ENCODE measurements at regions not wholly inside any gene's neighbourhood (a gene's known extent, or its start where the extent isn't known, plus 50 kb on each side); places are given as distances from the start of the nearest gene placed in this dataset.

GRCh38 chr13:105343134-105343806 lies 1192.2 kb downstream of the EFNB2 start:
- Mint-ChIP-seq H3K36me3 (no peaks in the 10 kb centered on the region), H3K27me3 (ENCODE audit: low read depth in 3 of 3) (peaks cover 0 to 1% (median 0%) of the 10 kb centered on the region in 3 donors), H3K9me3 (no peaks in the 10 kb centered on the region), H3K4me1 (peaks cover 0 to 20% of the 10 kb centered on the region in 2 donors), H3K4me3 (peak overlapping the region in 1 of 5 donors; percentile 4), H3K27ac (no peak overlapping the region)
- no peak for DNase-seq

DNA sequence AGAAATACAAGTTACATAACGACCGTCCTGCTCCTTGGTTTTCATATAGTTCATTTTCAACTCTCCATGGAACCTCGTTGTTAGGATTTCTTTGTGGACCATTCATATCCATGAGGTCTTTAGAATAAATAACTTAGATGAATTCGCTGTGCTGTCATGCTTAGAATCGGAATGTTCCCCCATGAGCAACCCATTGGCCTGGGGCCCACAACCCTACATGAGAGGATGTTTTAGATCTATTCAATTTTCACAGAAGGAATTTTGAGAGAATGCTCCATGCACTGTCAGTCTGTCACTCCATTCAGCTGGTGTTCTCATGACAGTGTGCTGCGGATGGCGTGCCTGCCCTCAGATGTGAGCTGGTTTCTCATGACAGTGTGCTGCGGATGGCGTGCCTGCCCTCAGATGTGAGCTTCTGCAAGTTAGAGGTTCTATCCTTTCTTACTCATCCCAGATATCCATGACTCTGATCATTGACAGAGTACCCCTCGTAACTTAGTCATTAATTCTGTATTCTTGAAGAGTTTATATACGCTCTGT lies 1193.1 kb downstream of the EFNB2 start:
- H3K27ac Mint-ChIP-seq: no peak overlapping the region
- DNase-seq: no peak
- H3K4me1 Mint-ChIP-seq: peaks cover 0 to 20% of the 10 kb centered on the region in 2 donors
- H3K4me3 Mint-ChIP-seq: no peak overlapping the region
- H3K27me3 Mint-ChIP-seq (ENCODE audit: low read depth in 3 of 3): peaks cover 0 to 1% (median 0%) of the 10 kb centered on the region in 3 donors
- H3K9me3 Mint-ChIP-seq: no peaks in the 10 kb centered on the region
- no peaks in the 10 kb centered on the region for H3K36me3 Mint-ChIP-seq

- DNase-seq: no peak
- Mint-ChIP-seq H3K27me3 (ENCODE audit: low read depth in 3 of 3) (peaks cover 0 to 1% (median 0%) of the 10 kb centered on the region in 3 donors), H3K27ac (no peak overlapping the region), H3K4me1 (peaks cover 0 to 20% of the 10 kb centered on the region in 2 donors), H3K9me3 (no peaks in the 10 kb centered on the region), H3K36me3 (no peaks in the 10 kb centered on the region), H3K4me3 (no peak overlapping the region)
Measured at GRCh38 chr13:105341758-105342157, 1193.7 kb downstream of the EFNB2 start.

DNA sequence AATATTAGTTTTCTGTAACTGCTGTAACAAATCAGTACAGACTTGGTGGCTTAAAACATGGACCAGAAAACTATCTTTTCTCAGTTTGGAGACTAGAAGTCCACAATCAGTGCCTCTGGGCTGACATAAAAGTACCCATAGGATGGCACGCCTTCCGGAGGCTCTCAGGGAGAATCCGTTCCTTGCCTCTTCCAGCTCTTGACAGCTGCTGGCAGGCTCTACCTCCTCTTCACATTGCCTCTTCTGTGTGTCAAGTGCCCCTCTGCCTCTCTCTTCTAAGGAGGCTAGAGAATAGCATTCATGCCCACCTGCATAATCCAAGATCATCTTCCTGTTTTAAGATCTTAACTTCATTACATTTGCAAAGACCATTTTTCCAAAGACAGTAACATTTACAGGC lies 1194.2 kb downstream of the EFNB2 start:
- Mint-ChIP-seq H3K4me1 (peaks cover 0 to 20% of the 10 kb centered on the region in 2 donors), H3K4me3 (no peak overlapping the region), H3K36me3 (no peaks in the 10 kb centered on the region), H3K9me3 (no peaks in the 10 kb centered on the region), H3K27ac (no peak overlapping the region), H3K27me3 (ENCODE audit: low read depth in 3 of 3) (peaks cover 0 to 1% (median 0%) of the 10 kb centered on the region in 3 donors)
- DNase-seq: no peak

DNA sequence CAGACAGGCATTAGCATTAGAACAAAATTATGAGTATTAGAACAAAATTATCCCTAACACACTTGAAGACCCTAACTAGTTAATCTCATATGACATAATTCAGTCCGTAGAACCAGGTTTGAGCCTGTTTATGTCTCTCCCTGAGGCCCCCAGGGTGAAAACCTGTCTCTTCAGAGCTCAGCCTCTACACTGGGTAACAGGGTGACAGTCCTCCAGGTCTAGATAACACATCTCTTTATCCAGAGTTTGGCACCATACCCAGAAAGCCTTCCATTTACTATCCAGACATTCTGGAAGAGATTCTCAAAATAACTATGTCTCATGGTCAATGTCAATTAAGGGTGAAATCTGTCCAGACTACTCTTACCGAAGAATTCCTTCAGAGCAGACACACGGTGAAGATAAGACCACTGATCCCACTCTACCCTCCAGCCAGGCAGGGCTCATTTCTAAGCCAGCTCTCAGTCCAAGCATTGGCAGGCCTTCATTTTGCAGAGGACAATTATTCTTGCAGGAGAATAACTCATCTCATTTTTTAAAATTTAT lies 1195.3 kb downstream of the EFNB2 start:
- Mint-ChIP-seq H3K36me3 (no peaks in the 10 kb centered on the region), H3K27ac (no peak overlapping the region), H3K4me1 (peaks cover 0 to 26% of the 10 kb centered on the region in 2 donors), H3K9me3 (no peaks in the 10 kb centered on the region), H3K4me3 (no peak overlapping the region), H3K27me3 (ENCODE audit: low read depth in 3 of 3) (peaks cover 0 to 1% (median 0%) of the 10 kb centered on the region in 3 donors)
- DNase-seq: no peak

GRCh38 chr13:105338773-105339172 lies 1196.7 kb downstream of the EFNB2 start:
- no peaks in the 10 kb centered on the region for H3K9me3 Mint-ChIP-seq
- H3K4me3 Mint-ChIP-seq: no peak overlapping the region
- peaks cover 0 to 3% (median 0%) of the 10 kb centered on the region in 3 donors for H3K27me3 Mint-ChIP-seq (ENCODE audit: low read depth in 3 of 3)
- DNase-seq: no peak
- H3K36me3 Mint-ChIP-seq: no peaks in the 10 kb centered on the region
- no peak overlapping the region for H3K27ac Mint-ChIP-seq
- peaks cover 0 to 20% of the 10 kb centered on the region in 2 donors for H3K4me1 Mint-ChIP-seq

GRCh38 chr13:105338006-105338405 lies 1197.5 kb downstream of the EFNB2 start:
- H3K27me3 Mint-ChIP-seq (ENCODE audit: low read depth in 3 of 3): peaks cover 0 to 3% (median 0%) of the 10 kb centered on the region in 3 donors
- peaks cover 0 to 12% of the 10 kb centered on the region in 2 donors for H3K4me1 Mint-ChIP-seq
- no peak for DNase-seq
- no peak overlapping the region for H3K4me3 Mint-ChIP-seq
- no peaks in the 10 kb centered on the region for H3K36me3 Mint-ChIP-seq
- H3K9me3 Mint-ChIP-seq: no peaks in the 10 kb centered on the region
- H3K27ac Mint-ChIP-seq: no peak overlapping the region

DNA sequence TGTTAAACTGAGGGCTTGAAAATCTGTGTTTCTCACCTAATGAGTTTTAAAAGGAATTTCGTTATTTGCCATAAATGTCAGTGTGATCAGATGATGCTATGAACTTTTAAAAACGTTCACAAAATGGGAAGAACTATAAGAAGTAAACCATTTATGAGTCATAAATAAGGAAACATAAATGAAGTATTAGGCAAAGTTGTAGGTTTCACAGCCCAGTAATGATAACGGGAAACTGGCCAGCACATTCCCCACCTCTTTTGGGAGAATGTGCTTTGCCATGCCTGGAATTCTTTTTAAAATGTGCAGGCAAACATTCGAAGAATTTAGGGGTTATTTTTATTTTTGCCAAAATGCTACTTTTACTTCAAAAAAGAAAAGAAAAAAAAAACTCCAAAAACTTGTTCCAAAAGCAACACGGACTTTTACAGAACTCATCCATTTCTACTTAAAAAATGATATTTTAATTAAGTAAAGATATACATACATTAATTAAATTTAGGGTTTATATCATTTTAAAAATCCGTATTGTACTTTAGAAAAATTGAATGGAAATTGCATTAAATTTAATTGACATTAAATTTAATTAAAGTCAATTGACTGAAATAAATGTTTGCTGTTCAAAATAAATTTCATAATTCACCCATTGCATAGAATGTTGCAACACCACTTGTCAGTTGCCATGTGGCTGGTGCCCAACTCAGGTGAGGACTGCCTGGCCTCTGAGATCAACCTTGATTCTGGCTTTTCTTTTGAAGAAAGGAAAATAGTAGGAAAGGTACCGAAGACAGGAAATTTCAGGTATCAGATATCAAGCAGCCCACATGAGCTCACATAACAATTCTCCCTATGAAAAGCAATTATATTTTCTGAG lies 1198.5 kb downstream of the EFNB2 start:
- Mint-ChIP-seq H3K4me3 (no peak overlapping the region), H3K36me3 (no peaks in the 10 kb centered on the region), H3K4me1 (peaks cover 0 to 6% of the 10 kb centered on the region in 2 donors), H3K27me3 (ENCODE audit: low read depth in 3 of 3) (peaks cover 0 to 3% (median 0%) of the 10 kb centered on the region in 3 donors), H3K27ac (no peak overlapping the region), H3K9me3 (no peaks in the 10 kb centered on the region)
- no peak for DNase-seq

DNA sequence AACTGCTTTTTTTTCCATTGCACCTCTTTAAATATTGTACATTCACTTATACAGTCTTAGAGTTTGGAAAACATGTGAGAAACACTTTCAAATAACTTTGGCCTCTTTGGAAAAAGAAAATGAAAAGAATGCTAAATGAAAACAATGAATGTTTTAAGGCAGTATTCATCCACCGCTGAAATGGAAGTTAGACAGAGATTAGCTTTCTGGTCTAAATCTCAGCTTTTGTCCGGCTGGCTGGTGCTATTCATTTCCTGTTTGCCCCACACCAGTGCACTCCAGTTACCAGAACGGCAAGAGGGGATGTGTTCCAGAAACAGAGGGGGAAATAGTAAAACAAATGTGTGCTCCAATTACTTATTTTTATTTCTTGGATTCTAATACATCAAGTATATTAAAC lies 1201.3 kb downstream of the EFNB2 start:
- H3K36me3 Mint-ChIP-seq: no peaks in the 10 kb centered on the region
- no peak for DNase-seq
- no peak overlapping the region for H3K4me3 Mint-ChIP-seq
- peaks cover 0 to 5% (median 2%) of the 10 kb centered on the region in 3 donors for H3K27me3 Mint-ChIP-seq (ENCODE audit: low read depth in 3 of 3)
- peaks cover 0 to 5% (median 0%) of the 10 kb centered on the region in 6 donors for H3K9me3 Mint-ChIP-seq
- no peak overlapping the region for H3K27ac Mint-ChIP-seq
- H3K4me1 Mint-ChIP-seq: peaks cover 4 to 14% of the 10 kb centered on the region in 2 donors

GRCh38 chr13:105333416-105333815 lies 1202.0 kb downstream of the EFNB2 start:
- DNase-seq: no peak
- peaks cover 0 to 5% (median 2%) of the 10 kb centered on the region in 3 donors for H3K27me3 Mint-ChIP-seq (ENCODE audit: low read depth in 3 of 3)
- no peak overlapping the region for H3K4me3 Mint-ChIP-seq
- H3K27ac Mint-ChIP-seq: no peak overlapping the region
- H3K36me3 Mint-ChIP-seq: no peaks in the 10 kb centered on the region
- peaks cover 11 to 22% of the 10 kb centered on the region in 2 donors for H3K4me1 Mint-ChIP-seq
- H3K9me3 Mint-ChIP-seq: peaks cover 0 to 6% (median 0%) of the 10 kb centered on the region in 6 donors

DNA sequence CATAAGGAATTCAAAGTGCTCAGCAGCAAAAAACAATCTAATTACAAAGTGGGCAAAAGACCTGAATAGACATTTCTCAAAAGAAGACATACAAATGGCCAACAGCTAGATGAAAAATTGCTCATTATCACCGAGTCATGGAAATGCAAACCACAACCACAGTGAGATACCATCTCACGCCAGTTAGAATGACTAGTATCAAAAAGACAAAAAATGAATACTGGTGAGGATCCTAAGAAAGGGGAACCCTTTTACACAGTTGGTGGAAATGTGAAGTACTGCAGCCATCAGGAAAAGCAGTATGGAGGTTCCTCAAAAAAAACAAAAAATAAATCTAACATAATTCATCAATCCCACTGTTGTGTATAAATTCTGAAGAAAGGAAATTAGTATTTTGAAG lies 1206.1 kb downstream of the EFNB2 start:
- peak in 2 of 3 donors; percentile 7 to 40 for DNase-seq
- Mint-ChIP-seq H3K27me3 (ENCODE audit: low read depth in 3 of 3) (peaks cover 0 to 5% (median 2%) of the 10 kb centered on the region in 3 donors), H3K4me3 (peak overlapping the region; percentile 0 to 37 (median 19)), H3K4me1 (peaks cover 23 to 37% of the 10 kb centered on the region in 2 donors), H3K27ac (peak overlapping the region in 1 of 6 donors; percentile 42), H3K36me3 (no peaks in the 10 kb centered on the region), H3K9me3 (peaks cover 0 to 6% (median 0%) of the 10 kb centered on the region in 6 donors)

- DNase-seq: peak in 1 of 3 donors; percentile 9
- H3K4me1 Mint-ChIP-seq: peaks cover 23 to 37% of the 10 kb centered on the region in 2 donors
- H3K9me3 Mint-ChIP-seq: peaks cover 0 to 6% (median 0%) of the 10 kb centered on the region in 6 donors
- peaks cover 0 to 2% (median 0%) of the 10 kb centered on the region in 3 donors for H3K36me3 Mint-ChIP-seq
- H3K27ac Mint-ChIP-seq: peak overlapping the region in 5 of 6 donors; percentile 14 to 79 (median 47)
- H3K27me3 Mint-ChIP-seq (ENCODE audit: low read depth in 3 of 3): peaks cover 0 to 3% (median 2%) of the 10 kb centered on the region in 3 donors
- peak overlapping the region in 4 of 5 donors; percentile 7 to 70 (median 34) for H3K4me3 Mint-ChIP-seq
Measured at GRCh38 chr13:105328212-105328611, 1207.2 kb downstream of the EFNB2 start.

DNA sequence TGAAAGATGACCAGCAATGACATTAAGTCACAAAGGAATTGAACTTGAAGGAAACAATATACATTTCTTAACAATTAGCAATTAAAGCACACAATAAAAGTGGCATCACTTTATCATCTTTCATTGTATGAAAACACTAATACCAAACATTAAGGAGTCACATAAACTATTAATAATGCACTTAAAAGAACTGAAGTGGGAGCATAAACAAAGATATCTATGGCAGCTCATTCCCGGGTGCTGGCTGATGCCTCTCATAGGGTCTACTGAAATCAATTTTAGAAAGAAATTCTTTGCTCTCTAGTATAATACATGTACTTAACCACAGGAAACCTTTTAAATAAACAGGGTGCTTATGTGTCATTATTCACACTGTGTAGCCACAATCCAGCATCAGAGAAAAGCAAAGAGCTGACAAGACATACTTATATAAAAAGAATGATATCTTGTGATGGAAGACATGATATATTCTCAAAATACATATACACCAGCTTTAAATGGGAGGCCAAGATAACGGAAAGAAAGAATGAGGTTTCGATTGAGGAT lies 1207.8 kb downstream of the EFNB2 start:
- peak; percentile 5 to 29 (median 11) for DNase-seq
- Mint-ChIP-seq H3K9me3 (peaks cover 0 to 6% (median 0%) of the 10 kb centered on the region in 6 donors), H3K4me1 (peaks cover 23 to 37% of the 10 kb centered on the region in 2 donors), H3K36me3 (peaks cover 0 to 3% (median 0%) of the 10 kb centered on the region in 3 donors), H3K4me3 (peak overlapping the region in 4 of 5 donors; percentile 7 to 71 (median 56)), H3K27me3 (ENCODE audit: low read depth in 3 of 3) (peaks cover 0 to 3% (median 2%) of the 10 kb centered on the region in 3 donors), H3K27ac (peak overlapping the region in 4 of 6 donors; percentile 26 to 79 (median 50))
